Activated effector memory CD4-positive, alpha-beta T cell treated with anti-CD3 and anti-CD28 coated beads, Interleukin-2, amount 50 U/mL, for 16 hours (primary cell): ENCODE measurements at regions not wholly inside any gene's neighbourhood (a gene's known extent, or its start where the extent isn't known, plus 50 kb on each side); places are given as distances from the start of the nearest gene placed in this dataset.

Source experiments
- DNase-seq: peaks from one replicate; pipeline ENCODE4 v3.0.0-alpha.2; 2020

- DNase-seq, result no peak
Measured at GRCh38 chr1:67619080-67619479, 65.9 kb upstream of the GADD45A start.

GRCh38 chr1:67623906-67624305, 61.1 kb upstream of the GADD45A start:
- no peak for DNase-seq

- no peak for DNase-seq
Measured at GRCh38 chr1:67624680-67625079, 60.3 kb upstream of the GADD45A start.

GRCh38 chr1:67626090-67626860, 58.7 kb upstream of the GADD45A start:
- DNase-seq, result no peak

- no peak for DNase-seq
Measured at GRCh38 chr1:67626861-67627235, 58.2 kb upstream of the GADD45A start.

GRCh38 chr1:67627336-67627735, 57.7 kb upstream of the GADD45A start:
- no peak for DNase-seq

- DNase-seq, result no peak
Measured at GRCh38 chr1:67627906-67628305, 57.1 kb upstream of the GADD45A start.

- no peak for DNase-seq
Measured at GRCh38 chr1:67629370-67630075, 55.5 kb upstream of the GADD45A start.

GRCh38 chr1:67630438-67631045, 54.5 kb upstream of the GADD45A start:
- DNase-seq, result no peak

GRCh38 chr1:67632356-67632755, 52.6 kb upstream of the GADD45A start:
- no peak for DNase-seq

GRCh38 chr1:67632811-67633655, 52.0 kb upstream of the GADD45A start:
- DNase-seq, result no peak

- no peak for DNase-seq
Measured at GRCh38 chr1:67634396-67634935, 50.5 kb upstream of the GADD45A start.

- no peak for DNase-seq
Measured at GRCh38 chr1:67635055-67635809, 49.8 kb upstream of the GADD45A start.
